Lower lobe of right lung (tissue), 2 donors: ENCODE measurements at regions not wholly inside any gene's neighbourhood (a gene's known extent, or its start where the extent isn't known, plus 50 kb on each side); places are given as distances from the start of the nearest gene placed in this dataset.

Experiments used
- ATAC-seq, 2 donors: fragments of 200-7000 bp; cut with Tn5 transposase; one replicate each; pipeline ENCODE4 v1.9.1; 2020 to 2022; ENCODE audit warnings: mild to moderate bottlenecking in 2 of 2, moderate library complexity in 2 of 2
- DNase-seq: peaks from one replicate; pipeline ENCODE4 v3.0.0-alpha.2; 2020
- H3K27ac ChIP-seq: fragments of 200-600 bp; one replicate; pipeline ENCODE4 v1.8.0; 2022
- H3K27me3 ChIP-seq: fragments of 200-600 bp; one replicate; pipeline ENCODE4 v1.8.0; 2022; ENCODE audit warnings: low read depth
- H3K36me3 ChIP-seq: fragments of 200-600 bp; one replicate; pipeline ENCODE4 v1.8.0; 2022; ENCODE audit warnings: mild to moderate bottlenecking
- H3K4me1 ChIP-seq: fragments of 200-600 bp; one replicate; pipeline ENCODE4 v1.8.0; 2022
- H3K4me3 ChIP-seq: fragments of 200-600 bp; one replicate; pipeline ENCODE4 v1.8.0; 2022; ENCODE audit warnings: mild to moderate bottlenecking
- H3K9me3 ChIP-seq: fragments of 200-600 bp; one replicate; pipeline ENCODE4 v1.8.0; 2022
- intact Hi-C: fragments of 100-400 bp; cut with DNase I; formaldehyde crosslinking; loops from one replicate; pipeline ENCODE4 v1.11.0; 2022
- TF ChIP-seq, protein P1 (sequence below): fragments of 200-600 bp; IDR thresholded peaks from one replicate; pipeline ENCODE4 v1.8.0; 2022; ENCODE audit warnings: antibody characterized with exemption, mild to moderate bottlenecking
- donor health status: DM: no; HTN: yes; CAD: no; lungs with severe emphysema.

DNA sequence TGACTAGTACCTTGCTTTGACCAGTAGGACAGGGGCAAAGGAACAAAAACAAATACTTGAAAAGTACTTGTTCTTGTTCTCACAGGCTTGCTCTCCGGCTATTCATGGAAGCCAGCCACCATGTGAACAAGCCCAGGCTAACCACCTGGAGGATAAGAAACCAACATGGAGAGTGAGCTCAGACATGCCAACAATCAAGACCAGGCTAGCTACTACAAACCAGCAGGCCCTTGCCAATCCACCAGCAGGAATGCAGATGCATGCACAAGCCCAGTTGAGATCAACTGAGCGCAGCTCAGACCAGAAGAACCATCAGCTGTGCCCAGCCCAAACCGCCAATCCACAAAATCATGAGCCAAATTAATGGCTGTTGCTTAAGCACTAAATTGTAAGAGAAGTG, 180.1 kb upstream of the ISX start:
- no peaks in the 10 kb centered on the region for H3K27me3 ChIP-seq
- intact Hi-C loops, result no loop called here
- DNase-seq, result no peak
- H3K4me3 ChIP-seq, result no peak overlapping the region
- TF ChIP-seq, protein P1, sequence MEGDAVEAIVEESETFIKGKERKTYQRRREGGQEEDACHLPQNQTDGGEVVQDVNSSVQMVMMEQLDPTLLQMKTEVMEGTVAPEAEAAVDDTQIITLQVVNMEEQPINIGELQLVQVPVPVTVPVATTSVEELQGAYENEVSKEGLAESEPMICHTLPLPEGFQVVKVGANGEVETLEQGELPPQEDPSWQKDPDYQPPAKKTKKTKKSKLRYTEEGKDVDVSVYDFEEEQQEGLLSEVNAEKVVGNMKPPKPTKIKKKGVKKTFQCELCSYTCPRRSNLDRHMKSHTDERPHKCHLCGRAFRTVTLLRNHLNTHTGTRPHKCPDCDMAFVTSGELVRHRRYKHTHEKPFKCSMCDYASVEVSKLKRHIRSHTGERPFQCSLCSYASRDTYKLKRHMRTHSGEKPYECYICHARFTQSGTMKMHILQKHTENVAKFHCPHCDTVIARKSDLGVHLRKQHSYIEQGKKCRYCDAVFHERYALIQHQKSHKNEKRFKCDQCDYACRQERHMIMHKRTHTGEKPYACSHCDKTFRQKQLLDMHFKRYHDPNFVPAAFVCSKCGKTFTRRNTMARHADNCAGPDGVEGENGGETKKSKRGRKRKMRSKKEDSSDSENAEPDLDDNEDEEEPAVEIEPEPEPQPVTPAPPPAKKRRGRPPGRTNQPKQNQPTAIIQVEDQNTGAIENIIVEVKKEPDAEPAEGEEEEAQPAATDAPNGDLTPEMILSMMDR, result no peak
- no peaks in the 10 kb centered on the region for H3K4me1 ChIP-seq
- H3K9me3 ChIP-seq, result peaks cover 11% of the 10 kb centered on the region
- ATAC-seq, result no peak
- no peak overlapping the region for H3K27ac ChIP-seq
- no peaks in the 10 kb centered on the region for H3K36me3 ChIP-seq

- intact Hi-C loops, result no loop called here
- TF ChIP-seq, protein P1, result no peak
Measured at GRCh38 chr22:34886391-34886790, 179.6 kb upstream of the ISX start.

GRCh38 chr22:34886812-34887211, 179.1 kb upstream of the ISX start:
- Histone ChIP-seq H3K36me3 (no peaks in the 10 kb centered on the region), H3K27ac (no peak overlapping the region), H3K4me1 (no peaks in the 10 kb centered on the region), H3K4me3 (no peak overlapping the region), H3K9me3 (peaks cover 11% of the 10 kb centered on the region), H3K27me3 (no peaks in the 10 kb centered on the region)
- TF ChIP-seq, protein P1, result no peak
- DNase-seq, result no peak
- ATAC-seq, result no peak
- intact Hi-C loops, result no loop called here

More at GRCh38 chr22:34886391-34886790, 179.6 kb upstream of the ISX start:
- Histone ChIP-seq H3K4me1 (no peaks in the 10 kb centered on the region), H3K9me3 (peaks cover 11% of the 10 kb centered on the region), H3K4me3 (no peak overlapping the region), H3K27ac (no peak overlapping the region), H3K36me3 (no peaks in the 10 kb centered on the region), H3K27me3 (no peaks in the 10 kb centered on the region)
- DNase-seq, result no peak
- ATAC-seq, result no peak

- H3K9me3 ChIP-seq, result no peaks in the 10 kb centered on the region
- TF ChIP-seq, protein P1, result no peak
- no peaks in the 10 kb centered on the region for H3K36me3 ChIP-seq
- DNase-seq (no peak), ATAC-seq (no peak)
- intact Hi-C loops, result no loop called here
- H3K27me3 ChIP-seq, result no peaks in the 10 kb centered on the region
- no peak overlapping the region for H3K27ac ChIP-seq
- H3K4me1 ChIP-seq, result no peaks in the 10 kb centered on the region
- no peak overlapping the region for H3K4me3 ChIP-seq
Measured at GRCh38 chr22:34897126-34897525, 168.8 kb upstream of the ISX start.

DNA sequence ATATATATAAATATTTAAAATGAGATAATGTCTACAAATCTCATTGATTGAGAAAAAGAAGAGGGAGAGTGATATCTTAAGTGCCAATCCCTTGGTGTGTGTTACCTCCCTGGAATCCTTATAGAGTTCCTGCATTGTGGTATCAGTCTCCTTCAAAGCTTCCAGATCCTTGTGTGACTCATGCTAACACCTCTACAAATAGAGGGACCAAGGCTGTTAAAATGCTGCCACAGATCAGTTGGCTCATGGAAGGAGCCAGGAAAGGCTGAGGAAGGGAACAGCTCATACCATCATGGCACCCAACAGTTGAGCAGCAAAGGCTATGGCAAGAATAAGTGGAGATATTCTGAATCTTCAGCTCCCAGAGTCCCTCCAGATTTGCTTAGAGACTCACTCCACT, 163.6 kb upstream of the ISX start:
- Histone ChIP-seq H3K36me3 (no peaks in the 10 kb centered on the region), H3K27me3 (no peaks in the 10 kb centered on the region), H3K27ac (no peak overlapping the region), H3K4me3 (no peak overlapping the region), H3K4me1 (no peaks in the 10 kb centered on the region), H3K9me3 (no peaks in the 10 kb centered on the region)
- no peak for DNase-seq
- no peak for ATAC-seq
- TF ChIP-seq, protein P1, result no peak
- intact Hi-C loops, result no loop called here

DNA sequence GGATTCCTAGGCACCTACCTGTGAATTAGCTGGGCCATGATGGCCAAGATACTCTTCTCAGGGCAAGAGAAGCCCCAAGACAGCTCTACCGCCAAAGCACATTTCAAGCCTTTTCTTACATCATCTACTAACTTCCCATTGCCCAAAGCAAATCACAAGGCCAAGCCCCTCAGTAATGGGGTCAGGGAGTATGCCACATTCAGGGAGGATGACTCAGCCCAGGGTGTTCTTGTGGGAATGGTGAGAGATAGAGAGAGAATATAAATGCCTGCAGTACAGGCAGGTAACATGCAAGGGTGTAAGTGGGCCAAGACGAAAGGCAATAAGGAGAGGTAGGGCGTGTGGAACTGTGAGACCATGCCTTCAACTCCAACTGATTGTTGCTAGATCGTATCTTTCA, 162.5 kb upstream of the ISX start:
- Histone ChIP-seq H3K4me1 (no peaks in the 10 kb centered on the region), H3K4me3 (no peak overlapping the region), H3K27me3 (no peaks in the 10 kb centered on the region), H3K36me3 (no peaks in the 10 kb centered on the region), H3K27ac (no peak overlapping the region), H3K9me3 (no peaks in the 10 kb centered on the region)
- TF ChIP-seq, protein P1, result no peak
- no peak for DNase-seq
- intact Hi-C loops, result no loop called here
- no peak for ATAC-seq
